ENCODE measurements at regions not wholly inside any gene's neighbourhood (a gene's known extent, or its start where the extent isn't known, plus 50 kb on each side); places are given as distances from the start of the nearest gene placed in this dataset.

DNA sequence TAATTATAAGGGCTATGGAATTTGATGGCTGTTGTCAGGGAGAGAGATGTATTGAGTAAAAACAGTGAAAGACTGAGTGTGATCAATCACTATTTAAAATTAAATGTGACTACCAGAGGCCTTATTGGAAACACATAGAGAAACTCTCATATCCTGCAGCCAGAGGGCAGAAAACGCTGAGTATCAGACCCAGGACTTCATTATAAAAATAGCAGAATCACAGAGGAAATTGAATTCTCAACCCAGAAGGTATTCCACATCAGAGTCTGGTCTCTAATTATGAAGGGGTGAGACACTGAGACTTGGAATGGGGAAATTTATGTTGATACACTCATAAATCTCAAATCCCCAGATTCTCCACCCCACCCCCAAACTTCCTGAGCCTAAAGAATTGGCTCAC lies 69.5 kb upstream of the IL6 start:
- TF ChIP-seq, protein P1, sequence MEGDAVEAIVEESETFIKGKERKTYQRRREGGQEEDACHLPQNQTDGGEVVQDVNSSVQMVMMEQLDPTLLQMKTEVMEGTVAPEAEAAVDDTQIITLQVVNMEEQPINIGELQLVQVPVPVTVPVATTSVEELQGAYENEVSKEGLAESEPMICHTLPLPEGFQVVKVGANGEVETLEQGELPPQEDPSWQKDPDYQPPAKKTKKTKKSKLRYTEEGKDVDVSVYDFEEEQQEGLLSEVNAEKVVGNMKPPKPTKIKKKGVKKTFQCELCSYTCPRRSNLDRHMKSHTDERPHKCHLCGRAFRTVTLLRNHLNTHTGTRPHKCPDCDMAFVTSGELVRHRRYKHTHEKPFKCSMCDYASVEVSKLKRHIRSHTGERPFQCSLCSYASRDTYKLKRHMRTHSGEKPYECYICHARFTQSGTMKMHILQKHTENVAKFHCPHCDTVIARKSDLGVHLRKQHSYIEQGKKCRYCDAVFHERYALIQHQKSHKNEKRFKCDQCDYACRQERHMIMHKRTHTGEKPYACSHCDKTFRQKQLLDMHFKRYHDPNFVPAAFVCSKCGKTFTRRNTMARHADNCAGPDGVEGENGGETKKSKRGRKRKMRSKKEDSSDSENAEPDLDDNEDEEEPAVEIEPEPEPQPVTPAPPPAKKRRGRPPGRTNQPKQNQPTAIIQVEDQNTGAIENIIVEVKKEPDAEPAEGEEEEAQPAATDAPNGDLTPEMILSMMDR (IDR thresholded peaks at IDR 0.05; ENCODE audit: insufficient read depth, low read depth, low read length) = no peak
- TF ChIP-seq EZH2 (IDR thresholded peaks at IDR 0.05; ENCODE audit: insufficient read depth, low read length) = no peak
